ENCODE measurements at regions not wholly inside any gene's neighbourhood (a gene's known extent, or its start where the extent isn't known, plus 50 kb on each side); places are given as distances from the start of the nearest gene placed in this dataset.
"Not testable (repeated sequence)": the region's sequence is repeated elsewhere in the genome, so short reads cannot be mapped to it uniquely, and the experiment has no call there.

DNA sequence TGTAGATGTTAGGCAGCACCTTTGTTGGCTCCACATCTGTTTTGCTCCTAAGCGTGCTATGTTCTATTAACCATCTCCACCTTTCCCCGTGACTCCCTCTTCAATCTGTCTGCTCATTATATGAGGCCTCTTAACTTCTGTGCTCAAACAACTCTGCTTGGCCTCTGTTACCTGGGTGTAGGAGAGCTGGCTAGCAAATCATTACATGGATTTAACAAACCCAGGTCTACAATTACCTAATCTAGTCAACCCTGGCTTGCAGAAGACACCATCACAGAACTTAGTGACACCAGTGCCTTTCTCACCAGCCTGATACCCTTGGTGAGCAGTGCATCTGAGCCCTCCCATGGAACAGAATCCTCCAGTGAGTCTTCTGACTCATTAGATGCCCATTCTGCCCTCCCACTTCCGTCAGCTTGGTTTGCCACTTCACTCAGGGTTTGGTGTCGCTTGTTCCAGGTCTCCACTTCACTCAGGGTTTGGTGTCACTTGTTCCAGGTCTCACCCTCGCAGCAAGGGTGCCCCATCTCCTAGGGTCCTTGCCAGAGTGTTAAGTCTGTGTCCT is 92.0 kb upstream of the KIF26B start:
- no peaks in the 10 kb centered on the region for H3K27me3 ChIP-seq (ENCODE audit: insufficient read depth, low read length)
- H2AFZ ChIP-seq (ENCODE audit: low read length): no peak overlapping the region
- no peak overlapping the region for H3K27ac ChIP-seq (ENCODE audit: low read depth, low read length)
- no peak overlapping the region for H3K4me3 ChIP-seq (ENCODE audit: insufficient read depth, low read length)
- no peaks in the 10 kb centered on the region for H4K20me1 ChIP-seq (ENCODE audit: insufficient read depth, low read length)
- TF ChIP-seq, protein P1, sequence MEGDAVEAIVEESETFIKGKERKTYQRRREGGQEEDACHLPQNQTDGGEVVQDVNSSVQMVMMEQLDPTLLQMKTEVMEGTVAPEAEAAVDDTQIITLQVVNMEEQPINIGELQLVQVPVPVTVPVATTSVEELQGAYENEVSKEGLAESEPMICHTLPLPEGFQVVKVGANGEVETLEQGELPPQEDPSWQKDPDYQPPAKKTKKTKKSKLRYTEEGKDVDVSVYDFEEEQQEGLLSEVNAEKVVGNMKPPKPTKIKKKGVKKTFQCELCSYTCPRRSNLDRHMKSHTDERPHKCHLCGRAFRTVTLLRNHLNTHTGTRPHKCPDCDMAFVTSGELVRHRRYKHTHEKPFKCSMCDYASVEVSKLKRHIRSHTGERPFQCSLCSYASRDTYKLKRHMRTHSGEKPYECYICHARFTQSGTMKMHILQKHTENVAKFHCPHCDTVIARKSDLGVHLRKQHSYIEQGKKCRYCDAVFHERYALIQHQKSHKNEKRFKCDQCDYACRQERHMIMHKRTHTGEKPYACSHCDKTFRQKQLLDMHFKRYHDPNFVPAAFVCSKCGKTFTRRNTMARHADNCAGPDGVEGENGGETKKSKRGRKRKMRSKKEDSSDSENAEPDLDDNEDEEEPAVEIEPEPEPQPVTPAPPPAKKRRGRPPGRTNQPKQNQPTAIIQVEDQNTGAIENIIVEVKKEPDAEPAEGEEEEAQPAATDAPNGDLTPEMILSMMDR (IDR thresholded peaks at IDR 0.05; ENCODE audit: extremely low read depth, low read depth, low read length): no peak
- H3K4me1 ChIP-seq (ENCODE audit: insufficient read depth, low read length): peaks cover 4% of the 10 kb centered on the region
- no peak for DNase-seq (ENCODE audit: insufficient read length, low spot score, missing footprints)
- H3K4me2 ChIP-seq (ENCODE audit: insufficient read depth, low read length): no peak overlapping the region
- no peaks in the 10 kb centered on the region for H3K9me3 ChIP-seq (ENCODE audit: low read depth, low read length)
- no peaks in the 10 kb centered on the region for H3K79me2 ChIP-seq (ENCODE audit: insufficient read depth, low read length)
- no peaks in the 10 kb centered on the region for H3K36me3 ChIP-seq (ENCODE audit: insufficient read depth, low read length)

DNA sequence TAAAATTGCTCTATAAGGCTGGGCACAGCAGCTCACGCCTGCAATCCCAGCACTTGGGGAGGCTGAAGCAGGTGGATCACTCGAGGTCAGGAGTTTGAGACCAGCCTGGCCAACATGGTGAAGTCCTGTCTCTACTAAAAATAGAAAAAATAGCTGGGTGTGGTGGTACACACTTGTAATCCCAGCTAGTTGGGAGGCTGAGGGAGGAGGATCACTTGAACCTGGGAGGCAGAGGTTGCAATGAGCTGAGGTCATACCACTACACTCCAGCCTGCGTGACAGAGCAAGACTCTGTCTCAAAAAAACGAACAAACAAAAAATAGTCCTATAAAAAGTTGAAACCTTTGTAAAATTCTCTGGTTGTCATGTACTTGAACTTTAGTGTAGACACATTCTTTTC is 93.0 kb upstream of the KIF26B start:
- H3K79me2 ChIP-seq (ENCODE audit: insufficient read depth, low read length); H3K4me3 ChIP-seq (ENCODE audit: insufficient read depth, low read length); H3K4me1 ChIP-seq (ENCODE audit: insufficient read depth, low read length); H4K20me1 ChIP-seq (ENCODE audit: insufficient read depth, low read length); H3K36me3 ChIP-seq (ENCODE audit: insufficient read depth, low read length); DNase-seq (ENCODE audit: insufficient read length, low spot score, missing footprints); H3K9me3 ChIP-seq (ENCODE audit: low read depth, low read length); H3K4me2 ChIP-seq (ENCODE audit: insufficient read depth, low read length); H3K27ac ChIP-seq (ENCODE audit: low read depth, low read length); H2AFZ ChIP-seq (ENCODE audit: low read length); H3K27me3 ChIP-seq (ENCODE audit: insufficient read depth, low read length): not testable (repeated sequence)

DNA sequence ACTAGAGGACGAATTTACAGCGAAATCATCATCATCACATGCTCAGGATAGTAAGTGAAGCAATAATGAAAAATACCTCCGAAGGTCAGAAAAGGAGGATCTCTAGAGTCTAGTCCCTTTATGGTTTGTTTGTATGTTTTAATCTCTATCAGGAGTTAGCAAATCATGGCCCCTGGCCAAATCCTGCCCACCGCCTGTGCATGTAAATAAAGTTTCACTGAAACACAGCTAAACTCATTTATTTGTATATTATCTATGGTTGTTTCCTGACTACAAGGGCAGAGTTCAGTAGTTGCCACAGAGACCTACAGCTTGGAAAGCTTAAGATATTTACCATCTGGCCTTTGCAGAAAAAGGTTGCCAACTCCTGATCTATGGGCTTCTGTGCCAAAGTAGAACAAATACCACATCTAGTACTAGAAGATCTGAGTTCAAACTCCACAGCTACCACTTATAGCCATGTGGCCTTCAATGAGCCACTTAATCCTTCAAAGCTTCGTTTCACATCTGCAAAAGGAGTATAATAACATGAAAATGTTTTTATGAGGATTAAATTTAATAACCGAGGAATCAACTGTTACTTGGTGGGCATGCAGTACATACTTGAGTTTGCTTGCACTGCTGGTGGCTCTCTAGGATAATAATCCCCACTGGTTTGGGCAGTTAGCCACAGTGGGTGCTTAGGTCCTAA is 94.0 kb upstream of the KIF26B start:
- Histone ChIP-seq H3K36me3 (ENCODE audit: insufficient read depth, low read length) (no peaks in the 10 kb centered on the region), H3K9me3 (ENCODE audit: low read depth, low read length) (no peaks in the 10 kb centered on the region), H3K79me2 (ENCODE audit: insufficient read depth, low read length) (no peaks in the 10 kb centered on the region), H4K20me1 (ENCODE audit: insufficient read depth, low read length) (no peaks in the 10 kb centered on the region), H3K27ac (ENCODE audit: low read depth, low read length) (no peak overlapping the region), H2AFZ (ENCODE audit: low read length) (no peak overlapping the region), H3K4me2 (ENCODE audit: insufficient read depth, low read length) (no peak overlapping the region), H3K4me1 (ENCODE audit: insufficient read depth, low read length) (no peaks in the 10 kb centered on the region), H3K27me3 (ENCODE audit: insufficient read depth, low read length) (no peaks in the 10 kb centered on the region), H3K4me3 (ENCODE audit: insufficient read depth, low read length) (no peak overlapping the region)
- TF ChIP-seq, protein P1 (IDR thresholded peaks at IDR 0.05; ENCODE audit: extremely low read depth, low read depth, low read length): no peak
- no peak for DNase-seq (ENCODE audit: insufficient read length, low spot score, missing footprints)

DNA sequence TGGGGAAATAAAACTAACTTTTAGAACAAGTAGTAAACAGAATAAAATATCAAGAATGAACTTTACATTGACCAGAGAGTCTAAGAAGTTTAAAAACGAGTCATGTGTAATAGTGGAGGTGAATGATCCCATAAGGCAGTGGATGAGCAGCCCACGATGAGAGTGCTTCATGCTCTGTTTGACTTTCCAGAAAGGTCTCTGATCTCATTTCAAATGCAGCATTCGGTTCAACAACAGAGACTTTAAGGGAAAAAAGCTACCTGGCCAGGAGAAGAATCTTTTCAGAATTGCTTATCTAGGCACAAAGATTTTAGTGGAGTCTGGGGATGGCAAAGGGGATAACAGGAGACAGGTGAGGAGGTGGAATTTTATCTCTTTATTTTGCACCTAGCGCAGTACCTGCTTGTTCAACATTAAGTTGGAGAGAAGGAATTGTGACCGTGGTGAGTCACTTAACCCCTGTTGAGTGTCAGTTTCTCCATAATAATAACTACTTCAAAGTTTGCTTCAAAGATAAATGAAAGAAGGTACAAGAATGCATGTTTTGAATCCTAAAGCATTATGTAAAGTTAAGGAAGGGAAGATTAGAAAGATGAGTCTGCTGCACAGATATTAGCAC is 94.9 kb upstream of the KIF26B start:
- no peak overlapping the region for H3K4me2 ChIP-seq (ENCODE audit: insufficient read depth, low read length)
- H3K27ac ChIP-seq (ENCODE audit: low read depth, low read length): no peak overlapping the region
- H3K4me1 ChIP-seq (ENCODE audit: insufficient read depth, low read length): no peaks in the 10 kb centered on the region
- H4K20me1 ChIP-seq (ENCODE audit: insufficient read depth, low read length): no peaks in the 10 kb centered on the region
- TF ChIP-seq, protein P1 (IDR thresholded peaks at IDR 0.05; ENCODE audit: extremely low read depth, low read depth, low read length): no peak
- no peaks in the 10 kb centered on the region for H3K27me3 ChIP-seq (ENCODE audit: insufficient read depth, low read length)
- no peak overlapping the region for H2AFZ ChIP-seq (ENCODE audit: low read length)
- DNase-seq (ENCODE audit: insufficient read length, low spot score, missing footprints): no peak
- H3K79me2 ChIP-seq (ENCODE audit: insufficient read depth, low read length): no peaks in the 10 kb centered on the region
- H3K36me3 ChIP-seq (ENCODE audit: insufficient read depth, low read length): no peaks in the 10 kb centered on the region
- no peaks in the 10 kb centered on the region for H3K9me3 ChIP-seq (ENCODE audit: low read depth, low read length)
- H3K4me3 ChIP-seq (ENCODE audit: insufficient read depth, low read length): no peak overlapping the region

Data from osteoblast (primary cell).